ENCODE measurements at regions not wholly inside any gene's neighbourhood (a gene's known extent, or its start where the extent isn't known, plus 50 kb on each side); places are given as distances from the start of the nearest gene placed in this dataset.

DNA sequence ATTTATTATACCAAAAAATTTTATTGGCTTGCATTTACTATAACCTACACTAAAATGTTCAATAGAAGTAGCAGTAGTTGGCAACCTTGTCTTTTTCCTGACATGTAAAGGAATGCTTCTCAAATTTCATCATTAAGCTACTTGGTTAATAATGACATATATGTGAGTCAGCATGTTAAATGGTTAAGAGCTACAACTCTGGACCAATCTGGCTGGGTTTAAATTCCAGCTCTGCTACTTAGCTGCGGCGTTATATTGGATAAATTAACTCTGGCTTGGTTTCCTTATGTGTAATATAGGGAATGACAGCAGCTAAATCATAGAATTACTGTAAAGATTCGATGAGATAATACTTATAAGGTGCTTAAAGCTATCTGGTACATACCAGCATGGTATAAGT lies 53.7 kb upstream of the OTOGL start:
- no peak overlapping the region for H3K4me3 ChIP-seq (ENCODE audit: low read depth in 1 of 3, low read length in 3 of 3)
- no peak for FAIRE-seq
- no peak for DNase-seq
- H3K9me3 ChIP-seq (ENCODE audit: control insufficient read depth in 2 of 2, insufficient read depth in 1 of 2, low read depth in 1 of 2, low read length in 1 of 2) = no peaks in the 10 kb centered on the region
- WGBS, 3 donors = 67 to 72% (median 71%) methylated on average over 3 of the region's 3 CpGs
- H3K4me1 ChIP-seq (ENCODE audit: control insufficient read depth in 3 of 3, insufficient read depth in 2 of 3, low read depth in 1 of 3, low read length in 2 of 3) = no peaks in the 10 kb centered on the region
- no peaks in the 10 kb centered on the region for H3K27me3 ChIP-seq (ENCODE audit: control insufficient read depth in 3 of 3, insufficient read depth in 3 of 3, low read length in 3 of 3)
- H3K27ac ChIP-seq (ENCODE audit: low read depth in 1 of 3, low read length in 2 of 3) = no peak overlapping the region
- H3K36me3 ChIP-seq (ENCODE audit: control insufficient read depth in 3 of 3, insufficient read depth in 2 of 3, low read depth in 1 of 3, low read length in 3 of 3) = no peaks in the 10 kb centered on the region

DNA sequence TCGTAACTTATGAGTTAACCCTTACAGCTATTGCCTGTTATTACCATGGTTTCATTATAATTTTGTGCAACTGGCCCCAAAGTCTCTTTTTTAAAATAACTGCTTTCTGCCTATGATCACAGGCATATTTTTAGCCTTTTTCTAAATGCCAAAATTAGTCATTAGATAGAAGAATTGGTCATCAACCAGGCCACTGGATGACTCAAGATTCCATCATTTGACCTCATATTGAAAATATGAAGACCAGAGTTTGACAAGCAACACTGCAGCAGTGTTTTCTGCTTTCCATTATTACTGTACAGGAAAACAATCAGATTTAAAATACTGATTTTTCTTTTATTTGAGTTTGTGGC lies 54.7 kb upstream of the OTOGL start:
- Histone ChIP-seq H3K36me3 (ENCODE audit: control insufficient read depth in 3 of 3, insufficient read depth in 2 of 3, low read depth in 1 of 3, low read length in 3 of 3) (no peaks in the 10 kb centered on the region), H3K4me3 (ENCODE audit: low read depth in 1 of 3, low read length in 3 of 3) (no peak overlapping the region), H3K4me1 (ENCODE audit: control insufficient read depth in 3 of 3, insufficient read depth in 2 of 3, low read depth in 1 of 3, low read length in 2 of 3) (no peaks in the 10 kb centered on the region), H3K9me3 (ENCODE audit: control insufficient read depth in 2 of 2, insufficient read depth in 1 of 2, low read depth in 1 of 2, low read length in 1 of 2) (no peaks in the 10 kb centered on the region), H3K27me3 (ENCODE audit: control insufficient read depth in 3 of 3, insufficient read depth in 3 of 3, low read length in 3 of 3) (no peaks in the 10 kb centered on the region), H3K27ac (ENCODE audit: low read depth in 1 of 3, low read length in 2 of 3) (no peak overlapping the region)
- 72 to 88% (median 73%) methylated on average over 1 of the region's 1 CpG for WGBS, 3 donors
- DNase-seq = no peak
- no peak for FAIRE-seq

DNA sequence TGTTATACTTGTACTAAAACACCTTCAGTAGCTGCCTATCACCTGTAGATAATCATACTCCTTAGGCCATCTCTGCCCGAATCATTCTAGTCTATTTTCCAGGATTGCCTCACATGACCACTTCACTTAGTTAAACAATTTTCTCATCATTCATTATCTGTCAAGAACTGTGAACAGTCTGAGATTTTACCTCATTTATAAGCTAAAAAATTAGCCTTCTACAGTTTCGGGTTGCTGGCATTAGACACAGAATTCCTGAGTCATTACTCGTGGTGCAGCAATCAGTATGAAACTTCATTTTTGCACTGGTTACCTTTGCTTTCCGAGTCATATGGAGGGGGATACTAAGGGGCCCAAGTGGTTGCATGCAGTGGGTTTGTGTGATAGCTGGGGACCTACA lies 57.6 kb upstream of the OTOGL start:
- DNase-seq (no peak), FAIRE-seq (no peak)
- H3K9me3 ChIP-seq (ENCODE audit: control insufficient read depth in 2 of 2, insufficient read depth in 1 of 2, low read depth in 1 of 2, low read length in 1 of 2) = no peaks in the 10 kb centered on the region
- H3K36me3 ChIP-seq (ENCODE audit: control insufficient read depth in 3 of 3, insufficient read depth in 2 of 3, low read depth in 1 of 3, low read length in 3 of 3) = no peaks in the 10 kb centered on the region
- H3K27me3 ChIP-seq (ENCODE audit: control insufficient read depth in 3 of 3, insufficient read depth in 3 of 3, low read length in 3 of 3) = no peaks in the 10 kb centered on the region
- H3K4me3 ChIP-seq (ENCODE audit: low read depth in 1 of 3, low read length in 3 of 3) = no peak overlapping the region
- H3K27ac ChIP-seq (ENCODE audit: low read depth in 1 of 3, low read length in 2 of 3) = no peak overlapping the region
- 69 to 74% (median 72%) methylated on average over 4 of the region's 4 CpGs for WGBS, 3 donors
- no peaks in the 10 kb centered on the region for H3K4me1 ChIP-seq (ENCODE audit: control insufficient read depth in 3 of 3, insufficient read depth in 2 of 3, low read depth in 1 of 3, low read length in 2 of 3)

DNA sequence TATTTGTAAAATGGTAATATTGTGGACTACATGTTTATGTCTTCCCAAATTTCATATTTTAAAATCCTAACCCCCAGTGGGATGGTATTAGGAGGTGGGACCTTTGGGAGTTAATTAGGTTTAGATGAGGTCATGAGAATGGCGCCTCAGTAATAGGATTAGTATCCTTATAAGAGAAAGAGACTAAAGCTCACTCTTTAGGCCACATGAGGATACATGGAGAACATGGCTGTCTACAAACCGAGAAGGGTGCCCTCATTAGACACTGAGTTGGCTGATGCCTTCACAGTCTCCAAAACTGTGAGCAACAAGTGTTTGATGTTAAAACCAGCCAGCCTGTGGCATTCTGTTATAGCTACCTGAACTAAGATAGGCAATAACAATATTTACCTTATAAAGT lies 58.3 kb upstream of the OTOGL start:
- no peaks in the 10 kb centered on the region for H3K27me3 ChIP-seq (ENCODE audit: control insufficient read depth in 3 of 3, insufficient read depth in 3 of 3, low read length in 3 of 3)
- no peak overlapping the region for H3K27ac ChIP-seq (ENCODE audit: low read depth in 1 of 3, low read length in 2 of 3)
- no peaks in the 10 kb centered on the region for H3K36me3 ChIP-seq (ENCODE audit: control insufficient read depth in 3 of 3, insufficient read depth in 2 of 3, low read depth in 1 of 3, low read length in 3 of 3)
- H3K4me3 ChIP-seq (ENCODE audit: low read depth in 1 of 3, low read length in 3 of 3) = no peak overlapping the region
- no peak for FAIRE-seq
- no peaks in the 10 kb centered on the region for H3K4me1 ChIP-seq (ENCODE audit: control insufficient read depth in 3 of 3, insufficient read depth in 2 of 3, low read depth in 1 of 3, low read length in 2 of 3)
- H3K9me3 ChIP-seq (ENCODE audit: control insufficient read depth in 2 of 2, insufficient read depth in 1 of 2, low read depth in 1 of 2, low read length in 1 of 2) = no peaks in the 10 kb centered on the region
- 90 to 94% (median 93%) methylated on average over 2 of the region's 2 CpGs for WGBS, 3 donors
- DNase-seq = no peak

DNA sequence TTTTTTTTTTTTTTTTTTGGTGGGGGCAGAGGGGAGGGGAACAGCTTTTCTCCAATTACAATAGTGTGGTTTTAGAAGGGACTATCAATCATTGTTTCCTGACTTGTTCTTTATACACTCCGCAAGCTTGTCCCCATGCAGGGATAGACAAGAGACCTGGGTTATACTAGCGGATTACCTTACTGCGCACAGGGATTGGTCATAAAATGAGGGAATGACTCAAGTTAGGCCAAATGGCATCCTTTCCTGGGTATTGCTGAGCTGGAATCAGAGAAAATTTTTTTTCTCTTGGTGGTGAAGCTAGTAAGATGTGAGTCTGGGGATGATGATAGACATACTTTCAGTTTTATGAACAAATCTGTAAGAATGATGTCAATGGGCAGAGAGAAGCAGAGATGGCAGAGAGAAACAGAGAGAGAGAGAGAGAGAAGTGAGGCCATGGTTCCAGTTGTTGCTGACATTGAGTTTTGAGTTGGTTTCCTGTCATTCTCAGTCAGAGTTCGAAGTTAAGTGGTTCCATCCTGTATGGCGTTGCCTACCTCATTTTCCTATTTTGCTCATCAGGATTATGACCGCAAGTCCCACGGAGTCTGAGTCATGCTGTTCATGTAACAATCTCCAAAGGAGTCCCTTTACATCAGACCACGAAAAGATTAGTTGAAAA lies 59.1 kb upstream of the OTOGL start:
- no peak for DNase-seq
- 81 to 90% (median 82%) methylated on average over 8 of the region's 8 CpGs for WGBS, 3 donors
- Histone ChIP-seq H3K27ac (ENCODE audit: low read depth in 1 of 3, low read length in 2 of 3) (no peak overlapping the region), H3K9me3 (ENCODE audit: control insufficient read depth in 2 of 2, insufficient read depth in 1 of 2, low read depth in 1 of 2, low read length in 1 of 2) (no peaks in the 10 kb centered on the region), H3K36me3 (ENCODE audit: control insufficient read depth in 3 of 3, insufficient read depth in 2 of 3, low read depth in 1 of 3, low read length in 3 of 3) (no peaks in the 10 kb centered on the region), H3K4me3 (ENCODE audit: low read depth in 1 of 3, low read length in 3 of 3) (no peak overlapping the region), H3K4me1 (ENCODE audit: control insufficient read depth in 3 of 3, insufficient read depth in 2 of 3, low read depth in 1 of 3, low read length in 2 of 3) (no peaks in the 10 kb centered on the region), H3K27me3 (ENCODE audit: control insufficient read depth in 3 of 3, insufficient read depth in 3 of 3, low read length in 3 of 3) (no peaks in the 10 kb centered on the region)
- no peak for FAIRE-seq

DNA sequence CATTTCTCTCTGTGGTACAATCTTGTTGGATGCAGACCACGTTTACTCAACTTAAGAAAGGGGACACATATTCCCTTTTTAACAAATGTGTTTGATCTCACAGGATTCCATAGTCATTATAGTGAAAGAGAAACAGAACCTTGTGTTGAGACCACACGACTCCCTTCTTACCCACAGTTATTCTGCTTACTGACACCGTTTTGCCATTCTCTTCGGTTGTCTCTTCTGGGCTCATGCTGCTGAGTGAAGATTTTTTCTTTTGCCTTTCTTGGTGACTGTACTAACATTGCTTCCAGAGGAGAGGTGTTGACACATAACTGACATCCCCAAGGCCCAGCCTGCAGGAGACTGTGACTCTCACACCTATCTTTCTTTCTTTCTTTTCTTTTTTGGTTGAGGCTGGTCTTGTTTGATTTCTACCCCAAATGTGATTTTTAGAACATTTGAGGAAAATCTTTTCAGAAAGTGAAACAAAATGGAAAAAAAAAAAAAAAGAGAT lies 61.2 kb upstream of the OTOGL start:
- FAIRE-seq = no peak
- 69 to 77% (median 70%) methylated on average over 4 of the region's 4 CpGs for WGBS, 3 donors

DNA sequence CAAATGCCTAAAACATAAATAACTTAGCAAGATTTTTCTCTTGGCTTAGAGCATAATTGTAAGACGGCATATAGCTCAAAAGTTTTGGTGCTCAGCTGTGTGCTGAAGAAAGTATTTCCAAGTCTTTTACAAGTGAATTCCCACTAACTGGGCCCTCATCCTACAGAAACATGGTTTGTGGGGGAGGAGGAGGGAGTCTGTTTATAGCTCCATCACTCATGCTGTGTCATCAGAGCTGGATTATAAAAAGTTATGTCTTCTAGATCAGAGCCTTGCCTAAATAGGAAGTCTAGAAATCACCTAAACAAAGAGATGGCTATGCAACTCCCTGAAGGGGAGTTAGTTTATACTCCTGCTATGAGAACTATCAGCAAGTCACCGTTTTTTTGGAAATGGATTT lies 65.9 kb upstream of the OTOGL start:
- Histone ChIP-seq H3K27ac (ENCODE audit: low read depth in 1 of 3, low read length in 2 of 3) (no peak overlapping the region), H3K9me3 (ENCODE audit: control insufficient read depth in 2 of 2, insufficient read depth in 1 of 2, low read depth in 1 of 2, low read length in 1 of 2) (no peaks in the 10 kb centered on the region), H3K4me1 (ENCODE audit: control insufficient read depth in 3 of 3, insufficient read depth in 2 of 3, low read depth in 1 of 3, low read length in 2 of 3) (no peaks in the 10 kb centered on the region), H3K27me3 (ENCODE audit: control insufficient read depth in 3 of 3, insufficient read depth in 3 of 3, low read length in 3 of 3) (no peaks in the 10 kb centered on the region), H3K4me3 (ENCODE audit: low read depth in 1 of 3, low read length in 3 of 3) (no peak overlapping the region), H3K36me3 (ENCODE audit: control insufficient read depth in 3 of 3, insufficient read depth in 2 of 3, low read depth in 1 of 3, low read length in 3 of 3) (no peaks in the 10 kb centered on the region)
- DNase-seq (no peak), FAIRE-seq (no peak)
- WGBS, 3 donors = 55 to 86% (median 65%) methylated on average over 2 of the region's 2 CpGs

More for the DNA sequence above, 61.2 kb upstream of the OTOGL start:
- H3K4me3 ChIP-seq (ENCODE audit: low read depth in 1 of 3, low read length in 3 of 3) = no peak overlapping the region
- H3K9me3 ChIP-seq (ENCODE audit: control insufficient read depth in 2 of 2, insufficient read depth in 1 of 2, low read depth in 1 of 2, low read length in 1 of 2) = no peaks in the 10 kb centered on the region
- no peak overlapping the region for H3K27ac ChIP-seq (ENCODE audit: low read depth in 1 of 3, low read length in 2 of 3)
- DNase-seq = no peak
- no peaks in the 10 kb centered on the region for H3K36me3 ChIP-seq (ENCODE audit: control insufficient read depth in 3 of 3, insufficient read depth in 2 of 3, low read depth in 1 of 3, low read length in 3 of 3)
- H3K27me3 ChIP-seq (ENCODE audit: control insufficient read depth in 3 of 3, insufficient read depth in 3 of 3, low read length in 3 of 3) = no peaks in the 10 kb centered on the region
- no peaks in the 10 kb centered on the region for H3K4me1 ChIP-seq (ENCODE audit: control insufficient read depth in 3 of 3, insufficient read depth in 2 of 3, low read depth in 1 of 3, low read length in 2 of 3)

DNA sequence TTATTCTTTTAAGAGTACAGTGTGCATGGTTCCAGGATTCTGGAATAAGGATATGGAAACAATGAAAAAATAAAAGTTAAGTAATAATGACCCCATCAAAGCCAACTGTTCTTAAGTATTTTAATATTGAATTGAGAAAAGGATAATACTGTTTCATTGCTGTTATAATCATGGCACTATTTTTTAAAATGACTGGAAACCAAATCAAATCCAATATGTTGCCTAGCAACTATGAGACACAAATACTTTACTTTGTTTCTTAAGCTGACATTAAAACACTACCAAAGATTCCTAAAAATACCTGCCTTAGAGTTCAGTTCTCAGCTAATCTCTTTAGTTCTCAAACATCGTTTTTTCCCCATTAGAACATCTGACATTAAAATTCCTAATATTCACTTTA lies 66.4 kb upstream of the OTOGL start:
- H3K27ac ChIP-seq (ENCODE audit: low read depth in 1 of 3, low read length in 2 of 3) = no peak overlapping the region

DNA sequence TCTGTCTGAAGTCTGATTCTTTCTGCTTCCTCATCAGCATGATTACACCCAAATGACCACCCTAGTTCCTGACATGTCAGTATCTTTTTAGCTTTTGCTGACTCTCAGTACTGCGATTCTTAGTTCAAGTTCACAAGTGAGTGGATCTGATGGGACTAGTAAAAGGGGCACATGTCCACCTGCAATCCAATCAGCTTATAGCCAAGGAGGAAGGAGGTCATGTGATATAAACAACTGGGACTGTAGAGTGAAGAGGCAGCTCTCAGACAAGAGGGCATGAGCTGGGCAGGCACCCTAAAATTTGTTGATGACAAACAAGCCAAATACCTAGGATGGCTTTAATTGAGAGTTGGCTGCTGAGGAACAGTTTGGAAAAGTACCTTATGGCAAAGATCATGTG lies 68.1 kb upstream of the OTOGL start:
- peaks cover 0 to 3% of the 10 kb centered on the region in 2 donors for H3K9me3 ChIP-seq (ENCODE audit: control insufficient read depth in 2 of 2, insufficient read depth in 1 of 2, low read depth in 1 of 2, low read length in 1 of 2)
- no peaks in the 10 kb centered on the region for H3K36me3 ChIP-seq (ENCODE audit: control insufficient read depth in 3 of 3, insufficient read depth in 2 of 3, low read depth in 1 of 3, low read length in 3 of 3)
- 91 to 93% (median 93%) methylated on average over 1 of the region's 1 CpG for WGBS, 3 donors
- DNase-seq = no peak
- H3K4me1 ChIP-seq (ENCODE audit: control insufficient read depth in 3 of 3, insufficient read depth in 2 of 3, low read depth in 1 of 3, low read length in 2 of 3) = no peaks in the 10 kb centered on the region
- no peak overlapping the region for H3K4me3 ChIP-seq (ENCODE audit: low read depth in 1 of 3, low read length in 3 of 3)
- no peak overlapping the region for H3K27ac ChIP-seq (ENCODE audit: low read depth in 1 of 3, low read length in 2 of 3)
- H3K27me3 ChIP-seq (ENCODE audit: control insufficient read depth in 3 of 3, insufficient read depth in 3 of 3, low read length in 3 of 3) = peaks cover 0 to 4% (median 0%) of the 10 kb centered on the region in 3 donors
- no peak for FAIRE-seq

More for the DNA sequence above, 66.4 kb upstream of the OTOGL start:
- Histone ChIP-seq H3K9me3 (ENCODE audit: control insufficient read depth in 2 of 2, insufficient read depth in 1 of 2, low read depth in 1 of 2, low read length in 1 of 2) (no peaks in the 10 kb centered on the region), H3K4me1 (ENCODE audit: control insufficient read depth in 3 of 3, insufficient read depth in 2 of 3, low read depth in 1 of 3, low read length in 2 of 3) (no peaks in the 10 kb centered on the region), H3K4me3 (ENCODE audit: low read depth in 1 of 3, low read length in 3 of 3) (no peak overlapping the region), H3K36me3 (ENCODE audit: control insufficient read depth in 3 of 3, insufficient read depth in 2 of 3, low read depth in 1 of 3, low read length in 3 of 3) (no peaks in the 10 kb centered on the region), H3K27me3 (ENCODE audit: control insufficient read depth in 3 of 3, insufficient read depth in 3 of 3, low read length in 3 of 3) (no peaks in the 10 kb centered on the region)
- no peak for DNase-seq
- 52 to 66% (median 55%) methylated on average over 1 of the region's 1 CpG for WGBS, 3 donors
- FAIRE-seq = no peak
